Activated CD4-positive, alpha-beta T cell treated with anti-CD3 and anti-CD28 coated beads for 4 hours (primary cell): ENCODE measurements at regions not wholly inside any gene's neighbourhood (a gene's known extent, or its start where the extent isn't known, plus 50 kb on each side); places are given as distances from the start of the nearest gene placed in this dataset.

Source experiments
- DNase-seq, 2 donors: peaks; one replicate each; pipeline ENCODE4 v3.0.0-alpha.2; 2020

DNA sequence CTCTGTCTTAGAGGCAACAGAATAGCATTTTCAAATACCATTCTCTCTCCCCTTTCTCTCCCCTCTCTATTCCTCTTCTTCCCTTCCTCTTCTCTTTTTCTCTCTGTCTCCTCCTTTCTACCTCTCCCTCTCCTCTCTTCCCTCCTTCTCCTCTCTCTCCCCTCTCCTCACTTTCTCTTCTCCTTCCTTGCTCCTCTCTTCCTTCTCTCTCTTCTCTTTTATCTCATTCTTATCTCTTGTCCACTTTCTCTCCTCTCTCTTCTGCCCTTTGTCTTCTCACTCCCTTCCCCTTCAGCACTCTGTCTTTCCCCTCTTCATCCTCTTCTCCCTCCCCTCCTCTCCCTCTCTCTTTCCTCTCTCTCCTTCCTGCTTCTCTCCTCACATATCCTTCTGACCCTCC lies 2265.8 kb upstream of the TENM3 start:
- DNase-seq = no peak

DNA sequence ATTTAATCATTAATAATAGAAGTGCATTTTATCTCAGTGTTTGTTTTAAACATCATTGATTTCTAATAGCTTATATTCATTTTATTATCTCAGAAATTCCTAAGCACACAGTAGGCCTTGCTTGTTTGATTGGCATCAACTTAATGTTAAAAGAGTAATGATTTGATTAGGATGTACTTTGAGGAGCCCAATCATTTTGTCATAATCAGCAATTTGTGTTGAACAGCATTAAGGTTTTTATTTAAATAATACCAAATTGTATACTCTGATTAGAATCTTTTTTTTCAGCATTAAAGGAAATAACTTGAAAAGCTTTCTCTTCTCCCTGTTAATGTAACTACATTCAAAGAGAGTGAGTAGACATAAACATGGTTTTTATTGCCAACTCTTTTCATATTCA lies 2262.0 kb upstream of the TENM3 start:
- no peak for DNase-seq

- DNase-seq = no peak
These were observed 2253.2 kb upstream of the TENM3 start for GRCh38 chr4:179989975-179990374.

- no peak for DNase-seq
These were observed 2233.9 kb upstream of the TENM3 start for GRCh38 chr4:180009316-180009715.

- no peak for DNase-seq
These were observed 2214.5 kb upstream of the TENM3 start for GRCh38 chr4:180028682-180029081.

- no peak for DNase-seq
These were observed 2211.9 kb upstream of the TENM3 start for GRCh38 chr4:180031330-180031729.

GRCh38 chr4:180041576-180041975 lies 2201.6 kb upstream of the TENM3 start:
- DNase-seq = no peak

DNA sequence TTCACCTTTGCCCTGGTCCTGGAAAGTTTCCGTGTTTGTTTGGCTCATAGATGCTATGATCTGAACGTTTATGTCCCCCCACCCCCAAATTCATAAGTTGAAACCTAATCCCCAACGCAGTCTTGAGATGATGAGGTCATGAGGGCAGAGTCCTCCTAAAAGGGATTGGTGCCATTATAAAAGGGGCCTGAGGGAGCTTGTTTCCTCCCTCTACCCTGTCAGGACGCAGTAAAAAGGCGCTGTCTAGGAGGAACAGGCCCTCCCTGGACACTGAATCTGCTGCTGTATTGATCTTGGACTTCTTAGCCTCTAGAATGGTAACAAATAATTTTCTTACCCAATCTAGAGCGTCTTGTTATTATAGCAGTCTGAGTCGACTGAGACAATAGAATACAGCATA lies 2190.6 kb upstream of the TENM3 start:
- no peak for DNase-seq

- DNase-seq = no peak
These were observed 2188.9 kb upstream of the TENM3 start for GRCh38 chr4:180054291-180054690.

- no peak for DNase-seq
These were observed 2185.9 kb upstream of the TENM3 start for GRCh38 chr4:180057299-180057721.

- no peak for DNase-seq
These were observed 2185.1 kb upstream of the TENM3 start for GRCh38 chr4:180057891-180058671.

GRCh38 chr4:180058691-180059215 lies 2184.4 kb upstream of the TENM3 start:
- no peak for DNase-seq

- no peak for DNase-seq
These were observed 2183.9 kb upstream of the TENM3 start for GRCh38 chr4:180059216-180059881.

- DNase-seq = no peak
These were observed 2182.9 kb upstream of the TENM3 start for GRCh38 chr4:180060159-180060889.

GRCh38 chr4:180081072-180081471 lies 2162.1 kb upstream of the TENM3 start:
- DNase-seq = no peak

- no peak for DNase-seq
These were observed 2158.6 kb upstream of the TENM3 start for GRCh38 chr4:180084561-180084960.

DNA sequence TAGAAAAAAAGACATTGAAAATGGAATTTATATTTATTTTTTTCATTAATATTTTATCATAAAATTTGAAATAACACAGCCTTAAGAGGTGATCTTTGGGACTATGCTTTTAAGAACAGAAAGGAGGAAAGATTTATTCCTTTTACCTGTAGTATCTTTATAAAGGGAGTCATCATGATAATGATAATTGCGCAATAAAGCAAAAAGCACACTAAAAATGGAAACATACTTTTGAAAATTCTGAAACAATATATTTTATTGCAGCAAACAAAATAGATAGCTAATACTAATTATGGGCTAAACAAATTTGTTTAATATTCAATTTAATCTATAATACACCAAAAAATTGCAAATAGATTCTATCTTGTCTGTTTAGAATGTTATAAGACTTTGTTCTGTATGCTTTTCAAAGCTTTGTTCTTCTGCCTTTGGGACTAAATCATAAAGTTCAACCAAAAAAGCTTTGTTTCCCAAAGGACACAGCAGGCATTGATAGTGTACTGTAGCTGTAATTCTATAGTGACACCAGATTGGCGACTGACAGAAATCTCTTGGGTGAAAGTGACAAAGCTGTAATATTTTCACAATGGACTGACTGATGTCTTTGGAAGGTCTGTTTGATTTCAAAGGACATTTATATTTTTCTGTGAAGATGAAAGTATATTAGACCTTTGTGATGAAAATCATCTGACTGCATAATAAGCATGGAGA lies 2156.6 kb upstream of the TENM3 start:
- DNase-seq = no peak

- DNase-seq = no peak
These were observed 2144.6 kb upstream of the TENM3 start for GRCh38 chr4:180098586-180098985.

- DNase-seq = no peak
These were observed 2143.2 kb upstream of the TENM3 start for GRCh38 chr4:180099957-180100356.

- DNase-seq = no peak
These were observed 2142.5 kb upstream of the TENM3 start for GRCh38 chr4:180100433-180101344.

- DNase-seq = no peak
These were observed 2141.7 kb upstream of the TENM3 start for GRCh38 chr4:180101348-180102083.
